GM21381 (cell line): ENCODE measurements at regions not wholly inside any gene's neighbourhood (a gene's known extent, or its start where the extent isn't known, plus 50 kb on each side); places are given as distances from the start of the nearest gene placed in this dataset.
"Not testable (repeated sequence)": the region's sequence is repeated elsewhere in the genome, so short reads cannot be mapped to it uniquely, and the experiment has no call there.

Source experiments
- ATAC-seq: cut with Tn5 transposase; IDR thresholded peaks from one replicate; pipeline ENCODE4 v1.9.1; 2021; ENCODE audit warnings: mild to moderate bottlenecking, moderate library complexity; ENCODE audit not compliant: unreplicated experiment

DNA sequence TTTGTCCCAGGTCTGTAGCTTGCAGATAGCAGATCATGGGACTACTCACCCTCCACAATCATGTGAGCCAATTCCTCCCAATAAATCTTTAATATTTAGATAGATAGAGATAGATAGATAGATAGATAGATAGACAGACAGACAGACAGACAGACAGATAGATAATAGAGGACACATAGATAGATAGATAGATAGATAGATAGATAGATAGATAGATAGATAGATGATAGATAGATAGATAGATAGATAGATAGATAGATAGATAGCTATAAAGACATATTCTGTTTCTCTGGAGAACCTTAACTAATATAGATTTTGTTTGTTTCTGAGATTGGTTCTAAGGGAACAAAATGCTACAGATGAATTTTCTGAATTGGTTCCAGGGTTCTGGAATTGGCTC is 82.3 kb upstream of the PRDX6 start:
- ATAC-seq: not testable (repeated sequence)

DNA sequence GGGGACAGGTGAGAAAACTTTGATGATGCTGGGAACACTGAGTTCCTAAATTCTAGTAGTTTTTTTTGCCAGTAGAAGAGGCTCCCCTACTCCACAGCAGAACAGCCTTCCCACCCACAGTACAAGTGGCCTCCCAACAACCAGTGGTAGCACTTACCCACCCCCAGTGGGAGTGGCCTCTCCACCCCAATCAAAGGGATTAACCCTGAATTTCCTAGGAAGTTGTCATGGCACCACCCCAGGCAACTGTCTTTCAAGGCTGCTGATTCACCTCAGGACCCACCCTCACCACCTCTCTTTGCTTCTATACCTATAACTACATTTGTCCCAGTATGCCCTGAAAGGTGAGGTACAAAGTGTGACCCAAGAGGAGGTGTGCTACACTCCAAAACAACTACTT is 81.4 kb upstream of the PRDX6 start:
- ATAC-seq: no peak

GRCh38 chr1:173400387-173400995 is 76.6 kb upstream of the PRDX6 start:
- ATAC-seq: no peak

DNA sequence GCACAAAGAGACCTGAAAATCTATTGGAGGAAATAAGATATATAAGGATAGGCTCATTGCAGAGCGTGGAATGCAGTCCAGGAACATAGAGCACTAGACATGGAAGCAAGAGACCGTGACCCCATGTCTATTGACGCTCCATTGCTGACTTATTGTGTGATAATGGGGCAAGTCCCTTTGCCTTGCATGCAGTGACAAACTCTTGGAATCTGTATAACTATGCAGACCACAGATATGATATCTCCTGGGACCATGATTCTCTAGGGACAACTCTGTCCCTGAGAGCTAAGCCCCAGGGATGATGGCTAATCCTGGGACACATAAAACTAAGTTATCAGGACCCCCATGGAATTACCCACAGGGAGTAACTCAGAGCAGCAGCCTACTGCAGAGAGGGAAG is 73.1 kb upstream of the PRDX6 start:
- no peak for ATAC-seq

- no peak for ATAC-seq
Measured at GRCh38 chr1:173405281-173405680, 71.9 kb upstream of the PRDX6 start.

DNA sequence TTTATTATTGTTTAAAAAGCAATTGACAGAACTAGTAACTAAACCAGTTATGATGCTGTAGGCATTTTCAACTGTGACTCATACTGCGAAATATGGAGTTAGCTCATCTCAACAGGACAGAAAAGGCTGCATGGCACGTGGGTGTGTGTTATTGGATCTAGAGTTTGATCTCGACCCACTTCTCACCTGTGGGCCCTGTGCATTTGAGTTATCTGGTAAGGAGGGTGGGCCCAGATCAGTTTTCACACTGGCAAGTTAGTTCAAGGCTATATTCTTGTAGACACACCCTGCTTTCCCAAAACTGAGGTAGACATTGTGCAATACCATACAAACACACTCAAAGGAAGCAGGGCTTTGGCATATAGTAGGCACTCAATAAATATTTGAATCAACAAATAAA is 71.3 kb upstream of the PRDX6 start:
- no peak for ATAC-seq

DNA sequence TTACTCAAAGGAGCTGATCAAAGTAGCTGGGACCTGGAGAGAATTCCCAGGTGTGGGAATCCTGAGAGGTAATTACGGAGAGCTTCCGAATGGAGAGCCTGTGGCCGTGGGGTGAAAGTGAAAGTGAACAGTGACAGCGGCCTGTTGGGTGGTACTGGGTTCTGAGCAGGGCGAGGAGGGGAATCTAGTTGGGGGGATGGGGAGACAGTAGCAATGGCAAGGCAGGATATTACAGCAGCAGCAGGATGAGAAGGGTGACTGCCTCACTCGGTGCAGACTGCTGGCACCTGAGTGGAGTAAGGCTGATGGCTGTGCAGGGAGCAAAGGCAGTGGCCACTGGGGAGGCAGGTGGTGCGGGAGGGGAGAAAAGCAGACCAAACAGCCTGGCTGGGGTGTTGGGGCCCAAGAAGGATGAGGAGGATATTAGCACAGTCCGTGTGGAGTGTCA is 70.3 kb upstream of the PRDX6 start:
- no peak for ATAC-seq

- ATAC-seq: no peak
Measured at GRCh38 chr1:173407846-173408245, 69.3 kb upstream of the PRDX6 start.

DNA sequence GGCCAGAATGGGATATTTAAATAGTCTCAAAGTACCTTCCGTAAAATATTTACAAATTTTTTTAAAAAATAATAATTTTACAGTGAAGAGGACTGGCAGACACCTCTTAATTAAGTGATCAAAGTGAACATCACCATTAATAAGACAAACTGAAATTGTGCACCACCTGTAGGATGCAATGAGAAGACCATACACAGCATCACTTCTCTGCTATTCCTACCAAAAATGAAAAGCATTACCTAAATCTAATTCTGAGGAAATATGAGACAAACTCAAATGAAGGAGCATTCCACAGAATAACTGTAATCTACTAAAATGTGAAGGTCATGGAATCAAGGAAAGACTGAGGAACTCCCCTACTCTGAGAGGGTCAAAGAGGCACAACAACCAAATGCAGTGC is 68.2 kb upstream of the PRDX6 start:
- no peak for ATAC-seq

DNA sequence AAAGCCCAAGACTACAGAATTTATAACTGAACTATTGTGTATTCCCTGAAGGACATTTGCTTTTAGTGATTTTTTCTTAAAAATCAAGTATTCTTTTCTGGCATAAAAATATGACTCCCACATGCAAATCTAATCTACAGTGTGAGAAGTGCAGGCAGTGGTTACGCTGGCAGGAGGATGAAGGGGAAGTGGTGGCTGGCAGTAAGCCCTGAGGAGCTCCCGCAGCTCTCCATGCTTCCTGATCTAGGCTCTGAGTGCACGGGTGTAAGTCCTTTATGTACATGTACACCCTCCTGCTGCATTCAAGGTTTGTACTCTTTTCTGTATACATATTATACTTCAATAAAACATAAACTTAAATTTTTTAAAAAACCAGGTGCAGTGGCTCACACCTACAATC is 67.5 kb upstream of the PRDX6 start:
- no peak for ATAC-seq

DNA sequence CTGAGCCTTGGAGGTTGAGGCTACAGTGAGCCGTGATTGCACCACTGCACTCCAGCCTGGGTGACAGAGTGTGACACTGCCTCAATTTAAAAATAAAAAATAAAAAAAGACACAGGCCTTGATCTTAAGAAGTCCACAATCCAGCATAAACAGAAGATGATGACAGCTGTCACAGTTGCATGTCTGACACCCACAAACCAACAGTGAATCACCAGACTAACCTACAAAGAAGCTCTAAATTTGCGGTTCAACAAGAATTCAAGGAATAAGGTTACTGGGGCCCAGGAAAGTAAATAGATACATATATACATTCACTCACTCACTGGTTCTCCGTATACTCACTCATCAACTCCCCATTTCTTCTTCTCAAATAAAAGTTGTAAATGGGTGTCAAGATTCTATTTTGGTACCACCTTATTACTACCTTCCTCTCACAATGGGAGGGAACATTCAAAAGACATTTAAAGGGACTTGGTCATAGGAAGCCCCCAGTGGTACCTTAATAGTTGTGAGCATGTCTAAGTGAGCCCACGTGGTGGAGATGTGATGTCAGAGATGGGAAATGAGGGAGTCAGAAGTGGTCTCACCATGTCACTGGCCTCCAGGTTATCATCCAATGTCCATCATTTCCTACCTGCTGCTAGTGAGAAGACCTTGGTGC is 66.9 kb upstream of the PRDX6 start:
- ATAC-seq: peak; percentile 3

DNA sequence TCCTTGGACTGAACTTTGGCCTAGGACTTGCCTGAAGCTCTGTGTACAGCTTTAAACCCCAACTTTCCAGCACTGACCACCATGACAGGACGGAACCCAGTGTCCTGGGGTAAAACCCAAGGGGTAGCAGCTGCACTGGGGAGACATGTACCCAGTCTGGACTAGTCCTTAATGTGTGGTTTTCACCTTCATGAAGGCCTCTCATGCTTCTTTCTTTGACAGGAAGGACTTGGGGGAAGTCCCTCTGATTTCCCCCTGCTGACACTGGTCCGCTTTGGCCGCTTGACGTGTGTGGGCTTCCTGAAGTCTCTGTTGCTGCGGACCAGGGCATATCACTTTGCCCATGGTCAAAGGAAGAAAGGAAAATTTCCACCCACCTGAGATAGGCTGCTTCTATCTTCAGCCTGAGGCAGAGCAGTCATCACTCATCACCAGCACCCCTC is 66.3 kb upstream of the PRDX6 start:
- peak; percentile 53 for ATAC-seq

DNA sequence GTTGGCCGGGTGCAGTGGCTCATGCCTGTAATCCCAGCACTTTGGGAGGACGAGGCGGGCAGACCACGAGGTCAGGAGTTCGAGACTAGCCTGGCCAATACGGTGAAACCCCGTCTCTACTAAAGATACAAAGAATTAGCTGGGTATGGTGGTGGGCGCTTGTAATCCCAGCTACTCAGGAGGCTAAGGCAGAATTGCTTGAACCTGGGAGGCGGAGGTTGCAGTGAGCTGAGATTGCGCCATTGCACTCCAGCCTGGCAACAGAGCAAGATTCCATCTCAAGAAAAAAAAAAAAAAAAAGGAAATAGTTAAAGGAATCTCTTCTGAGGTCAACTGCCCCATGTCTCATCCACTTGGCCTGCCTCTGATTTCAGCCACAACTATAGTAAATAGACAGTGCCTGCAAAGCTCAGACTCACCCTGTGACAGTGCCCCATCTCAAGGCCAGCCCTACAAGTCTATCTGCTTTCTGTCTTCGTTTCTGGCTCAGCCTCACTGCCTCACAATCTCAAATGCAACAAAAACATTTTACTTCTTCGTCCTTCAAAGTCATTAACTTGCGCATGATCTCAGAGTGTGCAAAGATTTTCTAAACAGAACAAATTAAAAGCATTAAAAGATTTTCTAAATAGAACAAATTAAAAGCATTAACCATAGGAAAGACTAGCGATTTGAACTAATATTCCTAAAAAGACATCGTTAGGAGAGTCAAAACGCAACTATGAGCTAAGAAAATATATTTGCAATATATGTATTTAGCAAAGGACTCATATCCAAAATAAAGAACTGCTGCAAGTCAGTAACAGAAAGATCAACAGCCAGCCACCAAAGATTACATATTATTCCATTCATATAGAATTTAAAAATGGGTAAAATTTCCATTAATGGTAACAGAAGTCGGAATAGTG is 65.0 kb upstream of the PRDX6 start:
- ATAC-seq: no peak

- no peak for ATAC-seq
Measured at GRCh38 chr1:173413271-173413707, 63.8 kb upstream of the PRDX6 start.

DNA sequence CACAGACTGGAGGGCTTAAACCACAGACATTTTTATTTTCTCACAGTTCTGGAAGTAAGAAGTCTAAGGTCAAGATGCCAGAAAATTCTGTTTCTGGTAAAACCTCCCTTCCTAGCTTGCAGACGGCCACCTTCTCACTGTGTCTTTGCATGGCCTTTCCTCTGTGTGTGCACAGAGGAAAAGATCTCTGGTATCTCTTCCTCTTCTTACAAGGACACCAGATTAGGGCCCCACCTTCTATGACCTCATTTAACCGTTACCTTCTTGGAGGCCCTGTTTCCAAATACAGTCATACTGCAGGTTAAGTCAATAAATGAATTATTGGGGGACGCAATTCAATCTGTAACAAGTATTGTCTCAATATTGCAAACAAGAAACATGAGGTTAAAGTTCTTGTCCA is 63.0 kb upstream of the PRDX6 start:
- ATAC-seq: peak; percentile 48

DNA sequence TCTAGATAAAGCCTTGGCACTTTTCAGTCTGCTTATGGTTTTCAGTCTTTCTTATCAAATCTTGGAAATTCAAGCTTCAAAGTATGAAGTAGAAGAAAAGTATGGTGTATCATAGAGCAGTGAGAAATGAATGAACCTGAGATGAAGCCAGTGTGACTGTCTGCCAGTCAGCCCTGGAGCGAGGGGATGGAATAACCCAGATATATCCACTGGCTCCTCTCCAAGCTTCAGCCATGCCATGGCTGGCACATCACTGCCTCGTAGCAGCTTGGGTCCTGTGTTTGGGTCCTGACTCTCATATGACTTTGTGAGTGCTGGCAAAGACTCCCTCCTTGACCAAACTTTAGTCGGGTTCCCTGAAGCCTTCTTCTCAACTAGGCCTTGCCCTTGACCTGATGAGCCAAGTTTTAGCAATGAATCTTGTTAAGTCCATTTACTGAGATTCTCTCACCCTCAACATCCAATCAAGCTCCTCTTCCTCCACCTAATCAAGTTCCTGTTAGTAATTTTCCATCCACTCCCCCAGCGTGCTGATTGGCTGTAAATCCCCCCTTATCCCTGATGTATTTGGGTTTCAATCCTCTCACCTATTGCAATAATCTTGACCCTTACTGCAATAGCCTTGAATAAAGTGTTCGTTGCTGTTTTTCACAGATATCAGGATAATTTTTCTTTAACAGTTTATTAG is 62.5 kb upstream of the PRDX6 start:
- no peak for ATAC-seq

- ATAC-seq: no peak
Measured at GRCh38 chr1:173415490-173415889, 61.6 kb upstream of the PRDX6 start.

DNA sequence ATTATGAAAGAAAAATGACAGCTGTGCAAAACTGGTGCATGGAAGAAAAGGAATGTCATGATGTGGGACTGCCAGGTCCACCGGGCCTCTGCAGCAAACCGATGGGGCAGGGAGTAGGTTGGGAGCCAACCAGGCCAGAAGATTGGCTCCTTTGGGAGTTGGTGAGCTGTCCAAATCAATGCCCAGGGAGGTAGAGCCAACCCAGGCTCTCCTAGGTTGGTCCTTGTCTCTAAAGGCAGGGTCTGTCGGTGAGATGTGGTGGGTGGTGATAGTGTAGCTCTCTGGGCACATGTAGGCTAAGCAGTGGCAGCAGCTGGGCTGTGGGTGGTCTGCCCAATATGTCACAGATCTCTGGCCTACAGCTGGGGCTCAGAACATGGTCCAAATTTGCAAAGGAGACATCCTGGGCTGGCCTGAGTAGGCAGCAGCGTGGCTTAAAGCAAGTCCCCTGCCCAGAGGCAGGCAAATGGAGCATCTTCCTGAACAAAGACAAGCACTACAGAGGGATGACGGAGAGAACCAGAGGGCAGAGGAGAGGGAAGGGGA is 61.2 kb upstream of the PRDX6 start:
- ATAC-seq: no peak

- no peak for ATAC-seq
Measured at GRCh38 chr1:173417563-173417962, 59.6 kb upstream of the PRDX6 start.

GRCh38 chr1:173418107-173418985 is 58.8 kb upstream of the PRDX6 start:
- ATAC-seq: peak; percentile 29
